Upper lobe of right lung (tissue), 1 donor: ENCODE measurements at regions not wholly inside any gene's neighbourhood (a gene's known extent, or its start where the extent isn't known, plus 50 kb on each side); places are given as distances from the start of the nearest gene placed in this dataset.

ENCODE experiments used
- ATAC-seq: fragments of 200-7000 bp; cut with Tn5 transposase; one replicate; pipeline ENCODE4 v1.9.1; 2020; ENCODE audit warnings: mild to moderate bottlenecking, moderate library complexity
- DNase-seq: peaks from one replicate; pipeline ENCODE4 v3.0.0-alpha.2; 2020
- H3K27ac ChIP-seq: fragments of 200-600 bp; one replicate; pipeline ENCODE4 v1.8.0; 2022
- H3K27me3 ChIP-seq: fragments of 200-600 bp; one replicate; pipeline ENCODE4 v1.8.0; 2022; ENCODE audit warnings: mild to moderate bottlenecking
- H3K36me3 ChIP-seq: fragments of 200-600 bp; one replicate; pipeline ENCODE4 v1.8.0; 2022
- H3K4me1 ChIP-seq: fragments of 200-600 bp; one replicate; pipeline ENCODE4 v1.8.0; 2022
- H3K4me3 ChIP-seq: fragments of 200-600 bp; one replicate; pipeline ENCODE4 v1.8.0; 2022; ENCODE audit warnings: mild to moderate bottlenecking
- H3K9me3 ChIP-seq: fragments of 200-600 bp; one replicate; pipeline ENCODE4 v1.8.0; 2022
- CTCF ChIP-seq: fragments of 200-600 bp; IDR thresholded peaks from one replicate; pipeline ENCODE4 v1.8.0; 2022; ENCODE audit warnings: antibody characterized with exemption
- intact Hi-C: fragments of 100-400 bp; cut with DNase I; formaldehyde crosslinking; loops from one replicate; pipeline ENCODE4 v1.11.0; 2022
- donor health status: DM: no; HTN: yes; CAD: no; lungs with severe emphysema.

DNA sequence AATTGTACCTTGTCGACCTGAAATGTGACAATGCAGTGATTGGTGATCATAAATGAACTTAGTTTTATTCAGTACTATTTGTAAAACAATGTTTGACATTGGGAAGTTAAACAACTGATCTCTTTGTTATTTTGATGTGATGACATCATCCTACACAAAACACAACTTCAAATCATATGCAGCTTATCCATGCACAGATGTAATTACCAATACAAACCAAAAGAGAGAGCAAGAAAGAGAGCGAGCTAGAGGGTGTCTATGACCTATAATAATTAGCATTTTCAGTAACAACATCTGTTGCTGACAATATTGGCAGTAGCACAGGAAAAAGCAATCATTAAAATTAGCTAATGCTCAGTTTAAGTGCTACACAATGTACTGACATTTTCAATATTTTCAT, 320.9 kb downstream of the UTRN start:
- ATAC-seq (no peak), DNase-seq (no peak)
- Histone ChIP-seq H3K4me3 (no peak overlapping the region), H3K9me3 (no peaks in the 10 kb centered on the region), H3K4me1 (no peaks in the 10 kb centered on the region), H3K27me3 (no peaks in the 10 kb centered on the region), H3K27ac (no peak overlapping the region), H3K36me3 (no peaks in the 10 kb centered on the region)
- intact Hi-C loops, result no loop called here
- no peak for TF ChIP-seq CTCF

DNA sequence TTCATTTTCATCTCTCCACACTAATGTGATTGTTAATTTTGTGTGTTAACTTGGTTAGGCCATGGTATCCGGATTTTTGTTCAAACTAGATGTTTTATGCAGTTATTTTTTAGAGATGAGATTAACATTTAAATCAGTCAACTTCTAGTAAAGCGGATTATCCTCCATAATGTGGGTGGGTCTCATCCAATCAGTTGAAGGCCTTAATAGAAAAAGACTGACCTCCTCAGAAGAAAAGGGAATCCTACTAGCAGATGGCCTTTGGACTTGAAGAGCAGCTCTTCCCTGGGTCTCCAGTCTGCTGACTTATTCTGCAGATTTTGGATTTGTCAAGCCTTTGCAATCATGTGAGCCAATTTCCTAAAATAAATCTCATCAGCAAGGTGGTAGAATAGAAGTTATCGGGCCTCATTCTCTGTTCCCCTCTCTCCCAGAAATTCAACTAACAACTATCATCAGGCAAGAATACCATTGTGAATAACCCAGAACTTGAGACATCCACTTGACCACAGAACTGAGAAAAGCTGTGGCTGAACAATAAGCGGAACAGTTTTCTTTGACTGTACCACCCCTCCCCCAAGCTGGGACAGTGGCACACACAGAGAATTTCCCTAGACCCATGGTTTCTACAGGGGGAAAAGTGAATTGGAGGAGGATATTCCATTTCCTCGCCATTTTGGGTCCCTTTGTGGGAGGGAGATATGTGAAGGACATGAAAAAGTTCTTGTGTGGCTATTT, 323.0 kb downstream of the UTRN start:
- H3K27me3 ChIP-seq, result no peaks in the 10 kb centered on the region
- TF ChIP-seq CTCF, result no peak
- intact Hi-C loops, result no loop called here
- H3K9me3 ChIP-seq, result no peaks in the 10 kb centered on the region
- no peaks in the 10 kb centered on the region for H3K36me3 ChIP-seq
- no peak for DNase-seq
- no peaks in the 10 kb centered on the region for H3K4me1 ChIP-seq
- peak; percentile 65 for ATAC-seq
- no peak overlapping the region for H3K27ac ChIP-seq
- no peak overlapping the region for H3K4me3 ChIP-seq

- Histone ChIP-seq H3K27me3 (no peaks in the 10 kb centered on the region), H3K9me3 (no peaks in the 10 kb centered on the region), H3K4me1 (no peaks in the 10 kb centered on the region), H3K4me3 (no peak overlapping the region), H3K27ac (no peak overlapping the region), H3K36me3 (no peaks in the 10 kb centered on the region)
- intact Hi-C loops, result no loop called here
- no peak for TF ChIP-seq CTCF
- ATAC-seq (no peak), DNase-seq (no peak)
Measured at GRCh38 chr6:144612811-144613210, 327.7 kb downstream of the UTRN start.

- ATAC-seq, result no peak
- Histone ChIP-seq H3K27ac (no peak overlapping the region), H3K36me3 (no peaks in the 10 kb centered on the region), H3K4me3 (no peak overlapping the region), H3K9me3 (no peaks in the 10 kb centered on the region), H3K27me3 (no peaks in the 10 kb centered on the region), H3K4me1 (no peaks in the 10 kb centered on the region)
- intact Hi-C loops, result no loop called here
- no peak for DNase-seq
- TF ChIP-seq CTCF, result no peak
Measured at GRCh38 chr6:144613859-144614258, 328.7 kb downstream of the UTRN start.

- H3K4me1 ChIP-seq, result no peaks in the 10 kb centered on the region
- no peaks in the 10 kb centered on the region for H3K36me3 ChIP-seq
Measured at GRCh38 chr6:144615870-144616269, 330.7 kb downstream of the UTRN start.

More at GRCh38 chr6:144615870-144616269, 330.7 kb downstream of the UTRN start:
- ATAC-seq (no peak), DNase-seq (no peak)
- no peaks in the 10 kb centered on the region for H3K9me3 ChIP-seq
- no peak for TF ChIP-seq CTCF
- intact Hi-C loops, result no loop called here
- H3K4me3 ChIP-seq, result no peak overlapping the region
- no peaks in the 10 kb centered on the region for H3K27me3 ChIP-seq
- H3K27ac ChIP-seq, result no peak overlapping the region
